Panc1 (cell line): ENCODE measurements at regions not wholly inside any gene's neighbourhood (a gene's known extent, or its start where the extent isn't known, plus 50 kb on each side); places are given as distances from the start of the nearest gene placed in this dataset.

Source experiments
- ATAC-seq: fragments of 200-7000 bp; cut with Tn5 transposase; 2 replicates; pipeline ENCODE4 v1.9.1; 2020; ENCODE audit warnings: mild to moderate bottlenecking, moderate library complexity
- BruUV-seq: library from RNA; stranded (reverse); fragments of 400-500 nt; replicated peaks from 2 replicates; lab custom pipeline; 2021; lab: Mats Ljungman, UMichigan
- CTCF ChIA-PET: fragments of 300-600 bp; sonication (Branson Sonifier 250); formaldehyde crosslinking; loops from one replicate; lab custom pipeline; 2022; ENCODE audit warnings: antibody characterized with exemption; lab: Charles Lee
- POLR2A ChIA-PET: fragments of 300-600 bp; sonication (Branson Sonifier 250); formaldehyde crosslinking; loops from one replicate; lab custom pipeline; 2022; ENCODE audit warnings: antibody characterized with exemption; lab: Charles Lee
- DNase-seq: peaks from one replicate; pipeline ENCODE4 v3.0.0-alpha.2; 2010; ENCODE audit warnings: low read depth, low spot score
- H3K27ac ChIP-seq: 2 replicates; pipeline ENCODE4 v1.5.1; 2011; ENCODE audit warnings: mild to moderate bottlenecking, low read length, inconsistent platforms
- H3K27me3 ChIP-seq: fragments of 200-500 bp; sonication (Bioruptor generic); 2 replicates; pipeline ENCODE4 v1.6.0; 2014; ENCODE audit warnings: low read length, inconsistent platforms; ENCODE audit not compliant: control insufficient read depth, insufficient read depth
- H3K36me3 ChIP-seq: fragments of 200-500 bp; sonication (Bioruptor generic); 2 replicates; pipeline ENCODE4 v1.5.1; 2014; ENCODE audit warnings: inconsistent platforms, mild to moderate bottlenecking, low read length, moderate library complexity; ENCODE audit not compliant: control insufficient read depth, insufficient read depth
- H3K4me1 ChIP-seq: 2 replicates; pipeline ENCODE4 v1.5.1; 2011; ENCODE audit warnings: inconsistent platforms, mild to moderate bottlenecking, low read length, moderate library complexity; ENCODE audit not compliant: control insufficient read depth, insufficient read depth
- H3K4me3 ChIP-seq, 2 experiments: 2 replicates each; pipeline ENCODE4 v1.5.1; 2011 to 2012; ENCODE audit warnings: low read depth in 2 of 2, low read length in 2 of 2, mild to moderate bottlenecking in 2 of 2, inconsistent platforms in 1 of 2, moderate library complexity in 1 of 2
- H3K9me3 ChIP-seq: fragments of 200-500 bp; sonication (Bioruptor generic); 2 replicates; pipeline ENCODE4 v1.5.1; 2014; ENCODE audit warnings: low read depth, mild to moderate bottlenecking, inconsistent platforms, low read length, moderate library complexity; ENCODE audit not compliant: control insufficient read depth, insufficient read depth
- POLR2AphosphoS5 ChIP-seq: IDR thresholded peaks from 2 replicates; pipeline ENCODE4 v1.6.1; 2012; ENCODE audit warnings: mild to moderate bottlenecking, low read depth, low read length, moderate library complexity
- SIN3A ChIP-seq: IDR thresholded peaks from 2 replicates; pipeline ENCODE4 v1.6.1; 2012; ENCODE audit warnings: low read depth, mild to moderate bottlenecking, low read length, moderate library complexity, borderline replicate concordance; ENCODE audit not compliant: insufficient read depth
- TCF7L2 ChIP-seq: IDR thresholded peaks from 2 replicates; pipeline ENCODE4 v1.6.1; 2011; ENCODE audit warnings: mild to moderate bottlenecking, low read depth, low read length, inconsistent platforms
- in situ Hi-C: cut with HindIII; loops from 2 replicates; pipeline ENCODE4 v1.10.0; 2016; ENCODE audit warnings: low sequenced_read_pairs, low pct_unique_long_range_greater_than_20kb
- intact Hi-C: fragments of 100-400 bp; cut with micrococcal nuclease; formaldehyde crosslinking; loops from one replicate; pipeline ENCODE4 v1.10.0; 2022; ENCODE audit not compliant: unreplicated experiment
- TF ChIP-seq, protein P1 (sequence below): fragments of 450-650 bp; IDR thresholded peaks from 2 replicates; pipeline ENCODE4 v1.5.1; 2017; ENCODE audit warnings: mild to moderate bottlenecking
- TF ChIP-seq, protein P2 (sequence below), 2 experiments: IDR thresholded peaks; 2 replicates each; pipeline ENCODE4 v1.6.1; 2011 to 2012; ENCODE audit warnings: low read depth in 2 of 2, control low read depth in 1 of 2, low read length in 1 of 2, mild to moderate bottlenecking in 1 of 2, moderate library complexity in 1 of 2; ENCODE audit not compliant: insufficient read depth in 1 of 2

DNA sequence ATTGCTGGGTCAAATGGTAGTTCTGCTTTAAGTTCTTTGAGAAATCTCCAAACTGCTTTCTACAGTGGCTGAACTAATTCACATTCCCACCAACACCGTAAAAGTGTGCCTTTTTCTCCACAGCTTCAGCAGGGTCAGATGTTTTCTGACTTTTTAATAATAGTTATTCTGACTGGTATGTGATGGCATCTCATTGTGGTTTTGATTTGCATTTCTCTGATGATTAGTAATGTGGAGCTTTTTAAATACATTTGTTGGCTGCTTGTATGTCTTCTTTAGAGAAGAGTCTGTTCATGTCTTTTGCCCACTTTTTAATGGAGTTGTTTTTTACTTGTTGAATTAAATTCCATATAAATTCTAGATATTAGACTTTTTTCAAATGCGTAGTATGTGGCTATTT lies 257.5 kb upstream of the ANKRD50 start:
- CTCF ChIA-PET: no interaction called here

DNA sequence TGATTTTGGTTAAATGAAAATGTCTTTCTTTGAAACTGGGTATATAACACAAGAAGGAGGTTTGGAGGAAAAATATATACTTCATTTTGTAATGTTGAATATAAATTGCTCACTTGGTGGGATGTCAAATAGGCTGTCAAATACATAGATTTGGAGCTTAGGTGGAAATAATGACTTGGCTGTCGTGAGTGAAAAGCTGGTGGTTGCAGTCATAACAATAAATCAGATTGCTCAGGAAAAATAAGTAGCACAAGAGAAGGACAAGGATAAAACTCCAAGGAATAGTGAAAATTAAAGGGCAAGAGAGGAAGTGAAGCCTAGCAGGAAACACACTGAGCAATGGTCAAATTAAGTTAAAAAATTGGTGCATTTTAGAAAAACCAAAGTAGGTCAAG lies 253.0 kb upstream of the ANKRD50 start:
- POLR2A ChIA-PET: no interaction called here
- CTCF ChIA-PET: no interaction called here
- H3K4me1 ChIP-seq: no peaks in the 10 kb centered on the region
- no peaks in the 10 kb centered on the region for H3K9me3 ChIP-seq
- intact Hi-C loops (no loop called here), in situ Hi-C loops (no loop called here)
- H3K27me3 ChIP-seq: no peaks in the 10 kb centered on the region
- no peak overlapping the region for H3K27ac ChIP-seq
- DNase-seq: no peak
- H3K36me3 ChIP-seq: no peaks in the 10 kb centered on the region
- ATAC-seq: no peak
- no peak overlapping the region for H3K4me3 ChIP-seq
- TF ChIP-seq POLR2AphosphoS5: no peak
- no TSS peak for BruUV-seq

More for the DNA sequence above, 257.5 kb upstream of the ANKRD50 start:
- no peak for DNase-seq
- no peak for TF ChIP-seq POLR2AphosphoS5
- no peak for TF ChIP-seq SIN3A
- TF ChIP-seq, protein P1, sequence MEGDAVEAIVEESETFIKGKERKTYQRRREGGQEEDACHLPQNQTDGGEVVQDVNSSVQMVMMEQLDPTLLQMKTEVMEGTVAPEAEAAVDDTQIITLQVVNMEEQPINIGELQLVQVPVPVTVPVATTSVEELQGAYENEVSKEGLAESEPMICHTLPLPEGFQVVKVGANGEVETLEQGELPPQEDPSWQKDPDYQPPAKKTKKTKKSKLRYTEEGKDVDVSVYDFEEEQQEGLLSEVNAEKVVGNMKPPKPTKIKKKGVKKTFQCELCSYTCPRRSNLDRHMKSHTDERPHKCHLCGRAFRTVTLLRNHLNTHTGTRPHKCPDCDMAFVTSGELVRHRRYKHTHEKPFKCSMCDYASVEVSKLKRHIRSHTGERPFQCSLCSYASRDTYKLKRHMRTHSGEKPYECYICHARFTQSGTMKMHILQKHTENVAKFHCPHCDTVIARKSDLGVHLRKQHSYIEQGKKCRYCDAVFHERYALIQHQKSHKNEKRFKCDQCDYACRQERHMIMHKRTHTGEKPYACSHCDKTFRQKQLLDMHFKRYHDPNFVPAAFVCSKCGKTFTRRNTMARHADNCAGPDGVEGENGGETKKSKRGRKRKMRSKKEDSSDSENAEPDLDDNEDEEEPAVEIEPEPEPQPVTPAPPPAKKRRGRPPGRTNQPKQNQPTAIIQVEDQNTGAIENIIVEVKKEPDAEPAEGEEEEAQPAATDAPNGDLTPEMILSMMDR: no peak
- TF ChIP-seq, protein P2, sequence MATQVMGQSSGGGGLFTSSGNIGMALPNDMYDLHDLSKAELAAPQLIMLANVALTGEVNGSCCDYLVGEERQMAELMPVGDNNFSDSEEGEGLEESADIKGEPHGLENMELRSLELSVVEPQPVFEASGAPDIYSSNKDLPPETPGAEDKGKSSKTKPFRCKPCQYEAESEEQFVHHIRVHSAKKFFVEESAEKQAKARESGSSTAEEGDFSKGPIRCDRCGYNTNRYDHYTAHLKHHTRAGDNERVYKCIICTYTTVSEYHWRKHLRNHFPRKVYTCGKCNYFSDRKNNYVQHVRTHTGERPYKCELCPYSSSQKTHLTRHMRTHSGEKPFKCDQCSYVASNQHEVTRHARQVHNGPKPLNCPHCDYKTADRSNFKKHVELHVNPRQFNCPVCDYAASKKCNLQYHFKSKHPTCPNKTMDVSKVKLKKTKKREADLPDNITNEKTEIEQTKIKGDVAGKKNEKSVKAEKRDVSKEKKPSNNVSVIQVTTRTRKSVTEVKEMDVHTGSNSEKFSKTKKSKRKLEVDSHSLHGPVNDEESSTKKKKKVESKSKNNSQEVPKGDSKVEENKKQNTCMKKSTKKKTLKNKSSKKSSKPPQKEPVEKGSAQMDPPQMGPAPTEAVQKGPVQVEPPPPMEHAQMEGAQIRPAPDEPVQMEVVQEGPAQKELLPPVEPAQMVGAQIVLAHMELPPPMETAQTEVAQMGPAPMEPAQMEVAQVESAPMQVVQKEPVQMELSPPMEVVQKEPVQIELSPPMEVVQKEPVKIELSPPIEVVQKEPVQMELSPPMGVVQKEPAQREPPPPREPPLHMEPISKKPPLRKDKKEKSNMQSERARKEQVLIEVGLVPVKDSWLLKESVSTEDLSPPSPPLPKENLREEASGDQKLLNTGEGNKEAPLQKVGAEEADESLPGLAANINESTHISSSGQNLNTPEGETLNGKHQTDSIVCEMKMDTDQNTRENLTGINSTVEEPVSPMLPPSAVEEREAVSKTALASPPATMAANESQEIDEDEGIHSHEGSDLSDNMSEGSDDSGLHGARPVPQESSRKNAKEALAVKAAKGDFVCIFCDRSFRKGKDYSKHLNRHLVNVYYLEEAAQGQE (IDR thresholded peaks at IDR 0.05; ENCODE audit: insufficient read depth in 1 of 2, low read depth in 2 of 2, low read length in 1 of 2): no peak
- TF ChIP-seq TCF7L2: no peak
- Histone ChIP-seq H3K4me1 (no peaks in the 10 kb centered on the region), H3K27me3 (no peaks in the 10 kb centered on the region), H3K36me3 (no peaks in the 10 kb centered on the region), H3K9me3 (no peaks in the 10 kb centered on the region), H3K27ac (no peak overlapping the region), H3K4me3 (no peak overlapping the region)
- no peak for ATAC-seq
- in situ Hi-C loops: no loop called here
- POLR2A ChIA-PET: no interaction called here
- BruUV-seq: no TSS peak
- intact Hi-C loops: no loop called here

DNA sequence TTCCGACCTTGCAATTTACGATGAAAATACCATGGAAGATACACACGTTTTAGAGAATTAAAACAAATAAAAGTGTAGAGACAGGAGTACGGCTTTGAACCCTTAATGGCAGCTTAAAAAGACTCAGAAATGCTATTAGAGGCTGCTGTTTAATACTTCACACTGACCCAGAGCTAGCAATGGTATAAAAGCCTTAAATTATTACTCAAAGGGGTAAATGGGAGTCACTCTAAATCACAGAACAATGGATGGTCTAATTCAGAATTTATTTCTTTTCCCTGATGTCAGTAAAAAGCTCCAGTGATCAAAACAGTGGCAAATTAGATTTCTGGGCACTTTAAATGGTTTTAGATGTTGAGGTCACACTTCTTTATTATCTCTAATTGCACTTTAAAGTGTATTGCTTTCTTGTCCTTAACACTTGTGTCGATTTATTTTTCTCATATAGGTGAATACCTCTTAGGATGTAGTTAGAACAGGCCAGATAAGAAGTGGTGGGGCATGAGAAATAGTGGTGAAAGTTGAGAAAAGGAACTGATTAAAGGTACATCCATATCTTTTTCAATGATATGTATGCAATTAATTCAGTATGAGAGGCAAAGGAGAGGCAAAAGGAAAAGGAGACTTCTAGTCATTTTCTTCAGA lies 252.4 kb upstream of the ANKRD50 start:
- no peak for DNase-seq
- intact Hi-C loops (no loop called here), in situ Hi-C loops (no loop called here)
- ChIA-PET CTCF (no interaction called here), POLR2A (no interaction called here)
- ATAC-seq: no peak
- no TSS peak for BruUV-seq
- no peaks in the 10 kb centered on the region for H3K4me1 ChIP-seq
- H3K36me3 ChIP-seq: no peaks in the 10 kb centered on the region
- H3K27ac ChIP-seq: no peak overlapping the region
- TF ChIP-seq, protein P1: no peak
- TF ChIP-seq, protein P2 (IDR thresholded peaks at IDR 0.05; ENCODE audit: insufficient read depth in 1 of 2, low read depth in 2 of 2, low read length in 1 of 2): no peak
- TF ChIP-seq SIN3A: no peak
- no peak for TF ChIP-seq TCF7L2
- no peak for TF ChIP-seq POLR2AphosphoS5
- no peak overlapping the region for H3K4me3 ChIP-seq
- H3K27me3 ChIP-seq: no peaks in the 10 kb centered on the region
- H3K9me3 ChIP-seq: no peaks in the 10 kb centered on the region
